HepG2 (cell line): ENCODE measurements at regions not wholly inside any gene's neighbourhood (a gene's known extent, or its start where the extent isn't known, plus 50 kb on each side); places are given as distances from the start of the nearest gene placed in this dataset.

Source experiments
- ATM ChIP-seq: fragments of 450-650 bp; IDR thresholded peaks from 2 replicates; pipeline ENCODE4 v1.7.1; 2017; ENCODE audit warnings: mild to moderate bottlenecking, borderline replicate concordance
- CCAR2 ChIP-seq: fragments of 200-400 bp; formaldehyde crosslinking; optimal IDR thresholded peaks from 2 replicates; pipeline ENCODE3; 2018; ENCODE audit warnings: low read depth, mild to moderate bottlenecking, low read length, moderate library complexity
- CENPBD1 ChIP-seq: sonication (generic); formaldehyde crosslinking; IDR thresholded peaks from 2 replicates; pipeline ENCODE4 v1.8.0; 2022; ENCODE audit warnings: missing genetic modification reagents, low read depth, mild to moderate bottlenecking, borderline replicate concordance
- EEA1 ChIP-seq: sonication (generic); formaldehyde crosslinking; IDR thresholded peaks from 2 replicates; pipeline ENCODE4 v1.5.1; 2020; ENCODE audit warnings: mild to moderate bottlenecking, missing genetic modification reagents, borderline replicate concordance
- HDAC6 ChIP-seq: fragments of 200-600 bp; sonication (generic); IDR thresholded peaks from 2 replicates; pipeline ENCODE4 v1.7.0; 2017; ENCODE audit warnings: mild to moderate bottlenecking, antibody characterized with exemption, low read length, low read depth
- SALL2 ChIP-seq: sonication (generic); formaldehyde crosslinking; IDR thresholded peaks from 2 replicates; pipeline ENCODE4 v1.8.1; 2023; ENCODE audit warnings: mild to moderate bottlenecking, missing genetic modification reagents, inconsistent platforms
- SETDB1 ChIP-seq: sonication (generic); formaldehyde crosslinking; IDR thresholded peaks from 2 replicates; pipeline ENCODE4 v1.5.1; 2020; ENCODE audit warnings: missing genetic modification reagents, mild to moderate bottlenecking, borderline replicate concordance
- SNAI1 ChIP-seq: sonication (generic); formaldehyde crosslinking; IDR thresholded peaks from 2 replicates; pipeline ENCODE4 v1.5.0; 2020; ENCODE audit warnings: mild to moderate bottlenecking, missing genetic modification reagents, borderline replicate concordance
- SNAPC2 ChIP-seq: sonication (generic); formaldehyde crosslinking; IDR thresholded peaks from 2 replicates; pipeline ENCODE4 v1.8.1; 2022; ENCODE audit warnings: mild to moderate bottlenecking, missing genetic modification reagents
- SOX13 ChIP-seq, 3 experiments: fragments of 450-650 bp in 1 of 3; sonication (generic) in 1 of 3; formaldehyde crosslinking in 1 of 3; IDR thresholded peaks in 2 of 3; conservative IDR thresholded peaks in 1 of 3; 2 replicates each; pipeline versions ENCODE4 v1.5.0 to v1.6.1; 2016 to 2020; ENCODE audit warnings: antibody characterized with exemption in 1 of 3, mild to moderate bottlenecking in 1 of 3, missing compliant biosample characterization in 1 of 3, missing genetic modification reagents in 1 of 3, moderate library complexity in 1 of 3
- SOX5 ChIP-seq: IDR thresholded peaks from 2 replicates; pipeline ENCODE4 v1.6.1; 2016; ENCODE audit warnings: borderline replicate concordance
- ZBTB38 ChIP-seq: sonication (generic); formaldehyde crosslinking; IDR thresholded peaks from 2 replicates; pipeline ENCODE4 v1.5.1; 2020; ENCODE audit warnings: mild to moderate bottlenecking, missing genetic modification reagents
- ZNF496 ChIP-seq: sonication (generic); formaldehyde crosslinking; IDR thresholded peaks from 2 replicates; pipeline ENCODE4 v1.8.1; 2023; ENCODE audit warnings: mild to moderate bottlenecking, moderate library complexity, missing genetic modification reagents; ENCODE audit not compliant: insufficient replicate concordance
- ZNF589 ChIP-seq: sonication (generic); formaldehyde crosslinking; conservative IDR thresholded peaks from 2 replicates; pipeline ENCODE4 v1.8.0; 2022; ENCODE audit warnings: mild to moderate bottlenecking, moderate library complexity, missing genetic modification reagents
- ZNF784 ChIP-seq: sonication (generic); formaldehyde crosslinking; IDR thresholded peaks from 2 replicates; pipeline ENCODE4 v1.5.1; 2020; ENCODE audit warnings: missing genetic modification reagents, mild to moderate bottlenecking, borderline replicate concordance
- ZSCAN25 ChIP-seq: sonication (generic); formaldehyde crosslinking; IDR thresholded peaks from 2 replicates; pipeline ENCODE4 v1.8.0; 2022; ENCODE audit warnings: mild to moderate bottlenecking, missing genetic modification reagents
- TF ChIP-seq, protein P1 (sequence below): sonication (generic); formaldehyde crosslinking; conservative IDR thresholded peaks from 2 replicates; pipeline ENCODE4 v1.4.0; 2020; ENCODE audit warnings: missing genetic modification reagents
- TF ChIP-seq, protein P2 (sequence below): sonication (generic); formaldehyde crosslinking; IDR thresholded peaks from 2 replicates; pipeline ENCODE4 v1.5.0; 2020; ENCODE audit warnings: missing genetic modification reagents
- TF ChIP-seq, protein P3 (sequence below): sonication (generic); formaldehyde crosslinking; IDR thresholded peaks from 2 replicates; pipeline ENCODE4 v1.8.1; 2023; ENCODE audit warnings: mild to moderate bottlenecking, inconsistent platforms, moderate library complexity, missing genetic modification reagents, borderline replicate concordance
- TF ChIP-seq, protein P4 (sequence below): sonication (generic); formaldehyde crosslinking; IDR thresholded peaks from 2 replicates; pipeline ENCODE4 v1.4.0; 2020; ENCODE audit warnings: missing genetic modification reagents

- TF ChIP-seq CENPBD1 (CRISPR knock-in tag) (no peak), ZNF496 (CRISPR knock-in tag) (no peak), ATM (no peak), SETDB1 (CRISPR knock-in tag) (no peak), SOX13 (IDR thresholded peaks at IDR 0.05) (peak; percentile 79; the same call in 1 of the 2 replicates), SOX13 (CRISPR knock-in tag; conservative IDR thresholded peaks at IDR 0.05 in 1 of 2, IDR thresholded peaks at IDR 0.05 in 1 of 2) (peak in 1 of 2 experiments; percentile 90; a peak in 2 of 4 replicates), ZBTB38 (CRISPR knock-in tag) (no peak), CCAR2 (no peak), SNAPC2 (CRISPR knock-in tag) (no peak), SALL2 (CRISPR knock-in tag) (no peak), SOX5 (CRISPR knock-in tag) (peak; percentile 83), EEA1 (CRISPR knock-in tag) (no peak), ZNF784 (CRISPR knock-in tag) (no peak; the same call in 1 of the 2 replicates), ZNF589 (CRISPR knock-in tag) (no peak), HDAC6 (no peak), SNAI1 (CRISPR knock-in tag) (no peak), ZSCAN25 (no peak)
- TF ChIP-seq, protein P1, sequence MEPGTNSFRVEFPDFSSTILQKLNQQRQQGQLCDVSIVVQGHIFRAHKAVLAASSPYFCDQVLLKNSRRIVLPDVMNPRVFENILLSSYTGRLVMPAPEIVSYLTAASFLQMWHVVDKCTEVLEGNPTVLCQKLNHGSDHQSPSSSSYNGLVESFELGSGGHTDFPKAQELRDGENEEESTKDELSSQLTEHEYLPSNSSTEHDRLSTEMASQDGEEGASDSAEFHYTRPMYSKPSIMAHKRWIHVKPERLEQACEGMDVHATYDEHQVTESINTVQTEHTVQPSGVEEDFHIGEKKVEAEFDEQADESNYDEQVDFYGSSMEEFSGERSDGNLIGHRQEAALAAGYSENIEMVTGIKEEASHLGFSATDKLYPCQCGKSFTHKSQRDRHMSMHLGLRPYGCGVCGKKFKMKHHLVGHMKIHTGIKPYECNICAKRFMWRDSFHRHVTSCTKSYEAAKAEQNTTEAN (CRISPR knock-in tag), result peak; percentile 60; the same call in 1 of the 2 replicates
- TF ChIP-seq, protein P2, sequence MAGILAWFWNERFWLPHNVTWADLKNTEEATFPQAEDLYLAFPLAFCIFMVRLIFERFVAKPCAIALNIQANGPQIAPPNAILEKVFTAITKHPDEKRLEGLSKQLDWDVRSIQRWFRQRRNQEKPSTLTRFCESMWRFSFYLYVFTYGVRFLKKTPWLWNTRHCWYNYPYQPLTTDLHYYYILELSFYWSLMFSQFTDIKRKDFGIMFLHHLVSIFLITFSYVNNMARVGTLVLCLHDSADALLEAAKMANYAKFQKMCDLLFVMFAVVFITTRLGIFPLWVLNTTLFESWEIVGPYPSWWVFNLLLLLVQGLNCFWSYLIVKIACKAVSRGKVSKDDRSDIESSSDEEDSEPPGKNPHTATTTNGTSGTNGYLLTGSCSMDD (CRISPR knock-in tag), result no peak
- TF ChIP-seq, protein P3, sequence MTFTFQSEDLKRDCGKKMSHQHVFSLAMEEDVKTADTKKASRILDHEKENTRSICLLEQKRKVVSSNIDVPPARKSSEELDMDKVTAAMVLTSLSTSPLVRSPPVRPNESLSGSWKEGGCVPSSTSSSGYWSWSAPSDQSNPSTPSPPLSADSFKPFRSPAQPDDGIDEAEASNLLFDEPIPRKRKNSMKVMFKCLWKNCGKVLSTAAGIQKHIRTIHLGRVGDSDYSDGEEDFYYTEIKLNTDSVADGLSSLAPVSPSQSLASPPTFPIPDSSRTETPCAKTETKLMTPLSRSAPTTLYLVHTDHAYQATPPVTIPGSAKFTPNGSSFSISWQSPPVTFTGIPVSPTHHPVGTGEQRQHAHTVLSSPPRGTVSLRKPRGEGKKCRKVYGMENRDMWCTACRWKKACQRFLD, result no peak
- TF ChIP-seq, protein P4, sequence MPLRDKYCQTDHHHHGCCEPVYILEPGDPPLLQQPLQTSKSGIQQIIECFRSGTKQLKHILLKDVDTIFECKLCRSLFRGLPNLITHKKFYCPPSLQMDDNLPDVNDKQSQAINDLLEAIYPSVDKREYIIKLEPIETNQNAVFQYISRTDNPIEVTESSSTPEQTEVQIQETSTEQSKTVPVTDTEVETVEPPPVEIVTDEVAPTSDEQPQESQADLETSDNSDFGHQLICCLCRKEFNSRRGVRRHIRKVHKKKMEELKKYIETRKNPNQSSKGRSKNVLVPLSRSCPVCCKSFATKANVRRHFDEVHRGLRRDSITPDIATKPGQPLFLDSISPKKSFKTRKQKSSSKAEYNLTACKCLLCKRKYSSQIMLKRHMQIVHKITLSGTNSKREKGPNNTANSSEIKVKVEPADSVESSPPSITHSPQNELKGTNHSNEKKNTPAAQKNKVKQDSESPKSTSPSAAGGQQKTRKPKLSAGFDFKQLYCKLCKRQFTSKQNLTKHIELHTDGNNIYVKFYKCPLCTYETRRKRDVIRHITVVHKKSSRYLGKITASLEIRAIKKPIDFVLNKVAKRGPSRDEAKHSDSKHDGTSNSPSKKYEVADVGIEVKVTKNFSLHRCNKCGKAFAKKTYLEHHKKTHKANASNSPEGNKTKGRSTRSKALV (CRISPR knock-in tag), result no peak
These were observed 151.3 kb upstream of the LPP start (continued) for GRCh38 chr3:188002626-188003138.
